NCI-H187 (cell line): ENCODE measurements at regions not wholly inside any gene's neighbourhood (a gene's known extent, or its start where the extent isn't known, plus 50 kb on each side); places are given as distances from the start of the nearest gene placed in this dataset.

Source experiments
- DNase-seq, 2 experiments: peaks; one replicate each; lab custom pipeline; 2025; lab: John Stamatoyannopoulos, UW

DNA sequence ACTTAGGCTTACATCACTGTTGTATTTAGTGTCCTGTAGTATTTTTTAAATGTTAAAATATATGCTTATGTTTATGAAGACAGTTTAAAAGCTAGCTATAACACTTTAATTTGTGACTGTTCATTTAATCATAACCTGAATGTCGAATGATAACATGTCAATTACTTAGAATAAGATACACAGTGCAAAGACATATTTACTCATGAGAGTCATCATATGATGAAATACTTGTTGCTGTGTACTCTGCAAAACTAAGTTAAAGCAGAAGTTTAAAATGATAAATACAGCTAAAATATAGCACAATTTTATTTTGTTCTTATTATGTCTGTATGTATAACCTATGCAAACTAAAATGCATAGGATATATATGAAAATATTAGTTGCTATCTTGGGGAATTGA, 497.4 kb downstream of the FSCB start:
- DNase-seq, result no peak

- no peak for DNase-seq
These were observed 518.1 kb downstream of the FSCB start for GRCh38 chr14:43988989-43989388.

GRCh38 chr14:43983721-43984120, 523.4 kb downstream of the FSCB start:
- DNase-seq, result no peak

DNA sequence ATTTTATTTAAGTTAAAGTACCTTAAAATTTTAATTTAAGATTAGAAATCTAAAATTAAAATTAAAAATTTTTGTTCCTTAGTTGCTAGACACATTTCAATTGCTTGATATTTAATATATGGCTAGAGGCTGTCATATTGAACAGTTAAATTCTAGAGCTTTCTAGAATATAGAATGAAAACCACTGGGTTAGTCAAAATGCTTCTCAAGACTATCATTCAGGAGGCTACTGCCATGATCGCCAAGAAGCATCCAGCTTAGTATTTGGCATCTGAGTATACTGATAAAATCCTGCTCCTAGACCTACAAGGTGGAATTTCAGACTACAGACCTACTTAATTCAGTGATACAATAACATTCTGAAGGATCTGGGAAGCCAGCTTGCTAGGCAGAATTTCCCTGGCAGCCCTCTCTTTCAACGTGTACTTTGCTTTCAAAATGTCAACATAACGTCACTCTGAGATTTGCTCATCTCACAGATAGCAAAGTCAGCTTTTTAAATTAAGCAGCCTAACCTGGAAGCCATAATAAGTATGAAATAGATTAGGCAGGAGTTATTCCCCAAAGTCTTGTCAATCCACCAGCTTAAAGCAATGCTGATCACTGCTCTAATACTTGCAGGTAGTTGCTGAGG, 525.8 kb downstream of the FSCB start:
- no peak for DNase-seq

DNA sequence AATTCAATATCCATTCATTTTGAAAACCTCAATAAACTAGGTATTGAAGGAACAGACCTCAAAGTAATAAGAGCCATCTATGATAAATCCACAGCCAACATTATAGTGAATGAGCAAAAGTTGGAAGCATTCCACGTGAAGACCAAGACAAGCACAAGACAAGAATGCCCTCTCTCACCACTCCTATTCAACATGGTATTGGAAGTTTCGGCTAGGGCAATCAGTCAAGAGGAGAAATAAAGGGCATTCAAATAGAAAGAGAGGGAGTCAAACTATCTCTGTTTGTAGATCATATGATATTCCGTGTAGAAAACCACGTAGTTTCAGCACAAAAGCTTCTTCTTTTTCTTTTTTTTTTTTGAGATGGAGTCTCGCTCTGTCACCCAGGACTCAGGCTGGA, 550.3 kb downstream of the FSCB start:
- DNase-seq, result no peak

- no peak for DNase-seq
These were observed 557.7 kb downstream of the FSCB start for GRCh38 chr14:43949400-43949799.

DNA sequence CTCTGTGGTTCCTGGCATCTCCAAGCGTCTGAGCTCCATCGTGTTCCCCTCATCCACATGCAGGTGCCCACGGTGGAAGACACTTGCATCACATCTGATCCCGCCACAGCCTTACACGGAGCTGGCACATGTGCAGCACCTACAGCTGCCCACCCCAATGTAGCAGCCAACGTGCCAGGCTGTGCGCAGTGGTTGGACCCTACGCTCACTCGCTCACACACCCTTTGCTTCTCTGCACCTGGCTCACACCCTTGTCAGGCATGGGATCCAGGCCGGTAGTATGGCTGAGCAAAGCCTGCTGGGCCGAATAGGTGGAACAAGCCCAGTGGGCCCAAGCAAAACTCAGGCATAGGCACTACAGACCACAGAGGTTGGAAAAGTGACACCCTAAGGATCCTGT, 567.2 kb downstream of the FSCB start:
- no peak for DNase-seq

GRCh38 chr14:43938588-43939281, 568.3 kb downstream of the FSCB start:
- DNase-seq, result no peak

GRCh38 chr14:43937001-43937400, 570.1 kb downstream of the FSCB start:
- no peak for DNase-seq

GRCh38 chr14:43934102-43934501, 573.0 kb downstream of the FSCB start:
- no peak for DNase-seq

DNA sequence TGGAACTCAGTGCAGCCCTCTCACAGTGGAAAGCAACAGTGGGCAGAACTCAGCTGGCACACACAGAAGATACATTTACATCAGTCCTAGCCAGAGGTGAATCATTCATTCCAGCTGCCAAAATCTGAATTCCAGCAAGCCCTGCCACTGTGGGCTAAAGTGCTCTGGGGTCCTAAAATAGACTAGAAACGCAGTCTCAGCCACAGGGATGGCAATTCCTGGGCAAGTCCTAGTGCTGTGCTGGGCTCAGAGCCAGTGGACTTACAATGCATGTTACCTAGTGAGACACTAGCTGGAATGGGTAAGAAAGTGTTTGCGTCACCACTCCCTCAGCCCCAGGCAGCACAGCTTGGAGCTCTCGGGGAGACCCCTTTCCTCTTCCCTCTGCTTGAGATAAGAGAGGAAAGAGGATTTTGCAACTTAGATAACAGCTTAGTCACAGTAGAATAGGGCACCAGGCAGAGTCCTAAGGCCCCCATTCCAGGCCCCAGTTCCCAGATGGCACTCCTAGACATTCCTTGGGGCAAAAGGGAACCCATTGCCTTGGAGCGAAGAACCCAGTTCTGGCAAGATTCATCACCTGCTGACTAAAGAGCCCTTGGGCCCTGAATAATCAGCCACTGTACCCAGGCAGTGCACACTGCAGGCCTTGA, 592.9 kb downstream of the FSCB start:
- no peak for DNase-seq

GRCh38 chr14:43903209-43903608, 603.9 kb downstream of the FSCB start:
- no peak for DNase-seq

DNA sequence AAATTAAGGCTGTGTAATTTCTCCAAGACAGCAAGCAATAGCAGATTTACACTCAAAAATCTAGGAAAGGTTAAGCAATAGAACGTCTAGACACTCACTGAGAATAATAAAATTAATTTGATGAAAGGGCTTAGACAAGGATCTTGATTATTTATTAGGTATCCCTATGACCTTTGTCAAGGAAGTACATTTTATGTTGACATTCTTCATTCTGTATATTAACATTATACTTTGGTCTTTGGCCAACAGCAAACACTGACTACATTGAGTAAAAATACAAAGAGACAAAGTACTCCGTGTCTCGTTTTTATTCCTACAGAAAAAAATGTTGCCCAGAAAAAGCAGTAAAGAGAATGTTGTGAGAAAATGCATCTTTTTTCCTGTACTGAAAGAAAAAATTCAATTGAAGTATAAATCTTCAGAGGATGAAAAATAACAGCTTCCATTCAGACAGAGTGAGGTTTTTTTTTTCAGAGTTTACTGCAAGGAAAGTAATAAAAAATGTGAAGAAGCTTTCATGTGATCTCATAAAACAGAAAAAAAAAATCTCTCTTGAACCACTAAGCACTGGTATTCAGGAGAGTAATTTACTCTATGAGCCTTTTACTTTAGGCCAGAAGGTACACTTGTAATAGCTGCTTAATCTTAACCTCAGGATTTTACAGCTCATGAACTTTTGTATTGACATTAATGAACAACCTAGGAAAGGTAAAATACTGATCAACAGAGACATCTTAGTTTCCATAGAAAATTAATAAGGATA, 605.0 kb downstream of the FSCB start:
- DNase-seq, result no peak

GRCh38 chr14:43900173-43900655, 606.9 kb downstream of the FSCB start:
- DNase-seq, result no peak

- DNase-seq, result no peak
These were observed 608.4 kb downstream of the FSCB start for GRCh38 chr14:43898687-43899086.

GRCh38 chr14:43896044-43896443, 611.0 kb downstream of the FSCB start:
- DNase-seq, result no peak

- DNase-seq, result peak in 1 of 2 experiments; percentile 3
These were observed 612.5 kb downstream of the FSCB start for GRCh38 chr14:43894534-43894933.

- DNase-seq, result no peak
These were observed 619.6 kb downstream of the FSCB start for GRCh38 chr14:43887523-43887922.

DNA sequence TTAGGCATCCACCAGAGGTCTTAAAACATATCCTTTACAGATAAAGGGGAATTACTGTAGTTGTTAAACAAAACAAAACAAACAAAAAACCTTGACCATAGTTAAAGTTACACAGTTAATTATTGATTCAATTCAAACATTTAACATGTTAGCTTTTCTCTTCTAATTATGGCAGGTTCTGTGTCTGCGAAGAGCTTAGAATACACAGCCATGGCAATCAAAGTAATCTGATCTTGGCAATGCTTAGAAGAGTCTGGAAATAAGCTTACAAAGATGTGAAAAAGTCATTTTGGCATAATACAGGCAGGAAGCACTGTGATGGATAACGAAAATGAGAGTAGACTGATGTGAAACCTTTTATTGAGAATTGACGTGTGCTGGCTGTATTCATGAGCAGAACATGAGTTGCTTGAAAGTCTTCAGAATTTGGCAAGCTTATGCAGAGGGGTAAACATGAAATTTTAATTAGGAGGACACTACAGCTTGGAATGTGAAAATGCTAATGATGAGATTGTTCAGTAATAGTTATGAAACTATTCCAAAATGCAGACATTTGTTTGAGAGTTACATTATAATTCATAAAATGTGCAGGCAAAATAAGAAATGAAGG, 629.6 kb downstream of the FSCB start:
- DNase-seq, result no peak

DNA sequence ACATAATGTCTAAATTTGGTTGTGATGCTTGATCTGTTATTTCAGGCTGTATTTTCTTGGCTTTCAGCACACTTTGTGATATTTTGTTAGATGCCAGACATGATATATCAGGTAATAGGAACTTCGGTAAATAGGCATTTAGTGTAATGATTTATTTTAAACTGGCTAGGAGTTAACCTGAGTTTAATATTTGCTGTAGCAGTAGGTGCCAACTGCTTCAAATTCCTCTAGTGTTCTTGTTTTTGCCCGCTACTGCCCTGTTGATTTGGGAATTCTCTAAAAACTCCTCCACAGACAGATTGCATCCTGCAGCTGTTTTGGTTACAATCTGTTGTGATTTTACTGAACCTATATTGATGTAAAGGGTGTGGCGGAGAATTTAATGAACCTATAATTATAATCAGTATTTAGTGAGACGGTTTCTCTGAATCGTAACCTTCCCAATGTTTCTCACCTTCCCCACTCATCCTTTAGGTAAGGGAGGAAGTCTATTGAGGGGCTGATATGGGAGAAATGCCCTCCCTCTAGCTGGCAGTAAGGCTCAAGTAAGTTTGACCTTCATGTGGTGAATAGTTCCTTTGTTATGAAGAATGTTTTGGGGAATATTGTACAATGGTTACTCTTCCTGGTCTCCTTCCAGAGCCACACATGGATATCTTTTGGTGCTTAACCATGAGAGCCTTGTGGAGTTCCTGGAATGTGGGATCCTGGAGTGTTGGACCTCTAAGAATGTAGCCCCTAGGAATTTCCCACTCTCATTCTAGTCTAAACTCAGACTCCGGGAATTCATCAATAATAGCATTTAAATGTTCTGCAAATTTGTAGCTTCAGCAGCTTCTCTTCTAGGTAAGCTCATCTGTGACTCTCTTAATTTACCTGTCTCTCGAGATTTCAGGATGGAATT, 634.1 kb downstream of the FSCB start:
- no peak for DNase-seq

DNA sequence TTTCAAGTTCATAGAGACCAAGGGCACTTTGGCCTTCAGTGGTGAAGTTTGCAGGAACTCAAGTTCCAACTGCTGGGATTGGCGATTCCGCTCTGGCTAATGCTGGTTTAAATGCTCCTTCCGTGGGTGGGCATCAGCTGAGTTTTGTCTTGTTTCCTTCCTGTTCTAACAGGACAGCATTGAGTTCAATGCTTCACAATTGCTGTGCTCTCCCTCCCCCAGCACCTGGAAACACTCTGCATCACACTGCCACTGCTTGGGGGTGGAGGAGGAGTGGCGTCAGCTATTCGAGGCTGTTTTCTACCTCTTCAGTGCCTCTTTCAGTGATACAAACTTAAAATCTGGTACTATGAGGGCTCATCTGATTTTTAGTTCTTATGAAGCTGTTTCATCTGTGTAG, 634.9 kb downstream of the FSCB start:
- DNase-seq, result no peak
